ENCODE measurements at regions not wholly inside any gene's neighbourhood (a gene's known extent, or its start where the extent isn't known, plus 50 kb on each side); places are given as distances from the start of the nearest gene placed in this dataset.

DNA sequence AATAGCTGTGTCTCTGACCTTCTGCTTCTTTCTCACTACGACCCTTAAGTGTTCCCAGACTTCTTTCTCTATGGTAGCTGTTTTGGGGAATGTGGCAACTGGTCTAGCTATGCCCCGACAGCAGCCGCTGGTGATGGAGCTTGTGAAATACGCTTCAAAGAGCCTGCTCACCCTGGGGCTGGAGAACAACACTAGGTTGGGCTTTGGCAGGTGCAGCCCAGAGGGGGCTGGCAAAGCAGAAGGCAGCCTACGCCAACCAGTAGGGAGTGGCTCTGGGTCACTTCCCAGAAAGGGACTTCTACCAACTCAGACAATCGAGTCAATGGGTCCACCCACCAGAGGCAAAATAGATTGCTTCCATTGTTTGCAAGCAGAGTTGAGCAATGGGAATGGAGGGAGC lies 262.8 kb downstream of the LMO4 start:
- no peaks in the 10 kb centered on the region for H3K27me3 Mint-ChIP-seq (ENCODE audit: unreplicated experiment)
- intact Hi-C loops (cut with micrococcal nuclease; ENCODE audit: unreplicated experiment): no loop called here
- H3K36me3 Mint-ChIP-seq (ENCODE audit: insufficient read depth, unreplicated experiment): no peaks in the 10 kb centered on the region
- H3K9me3 Mint-ChIP-seq (ENCODE audit: low read depth, unreplicated experiment): no peaks in the 10 kb centered on the region
- no peak for DNase-seq
- no TSS peak for BruUV-seq (replicated peaks)
- H3K4me1 Mint-ChIP-seq (ENCODE audit: low read depth, unreplicated experiment): peaks cover 38% of the 10 kb centered on the region
- CTCF ChIA-PET: interaction anchor here (0.7 kb wide), 1 partner anchor 216 kb away, joined by 3 read pairs; no protein-coding TSS in a partner anchor
- no peak overlapping the region for H3K4me3 Mint-ChIP-seq (ENCODE audit: low read depth, unreplicated experiment)
- H3K27ac Mint-ChIP-seq (ENCODE audit: unreplicated experiment): no peak overlapping the region
- TF ChIP-seq, protein P1, sequence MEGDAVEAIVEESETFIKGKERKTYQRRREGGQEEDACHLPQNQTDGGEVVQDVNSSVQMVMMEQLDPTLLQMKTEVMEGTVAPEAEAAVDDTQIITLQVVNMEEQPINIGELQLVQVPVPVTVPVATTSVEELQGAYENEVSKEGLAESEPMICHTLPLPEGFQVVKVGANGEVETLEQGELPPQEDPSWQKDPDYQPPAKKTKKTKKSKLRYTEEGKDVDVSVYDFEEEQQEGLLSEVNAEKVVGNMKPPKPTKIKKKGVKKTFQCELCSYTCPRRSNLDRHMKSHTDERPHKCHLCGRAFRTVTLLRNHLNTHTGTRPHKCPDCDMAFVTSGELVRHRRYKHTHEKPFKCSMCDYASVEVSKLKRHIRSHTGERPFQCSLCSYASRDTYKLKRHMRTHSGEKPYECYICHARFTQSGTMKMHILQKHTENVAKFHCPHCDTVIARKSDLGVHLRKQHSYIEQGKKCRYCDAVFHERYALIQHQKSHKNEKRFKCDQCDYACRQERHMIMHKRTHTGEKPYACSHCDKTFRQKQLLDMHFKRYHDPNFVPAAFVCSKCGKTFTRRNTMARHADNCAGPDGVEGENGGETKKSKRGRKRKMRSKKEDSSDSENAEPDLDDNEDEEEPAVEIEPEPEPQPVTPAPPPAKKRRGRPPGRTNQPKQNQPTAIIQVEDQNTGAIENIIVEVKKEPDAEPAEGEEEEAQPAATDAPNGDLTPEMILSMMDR (IDR thresholded peaks at IDR 0.05; ENCODE audit: unreplicated experiment): no peak

DNA sequence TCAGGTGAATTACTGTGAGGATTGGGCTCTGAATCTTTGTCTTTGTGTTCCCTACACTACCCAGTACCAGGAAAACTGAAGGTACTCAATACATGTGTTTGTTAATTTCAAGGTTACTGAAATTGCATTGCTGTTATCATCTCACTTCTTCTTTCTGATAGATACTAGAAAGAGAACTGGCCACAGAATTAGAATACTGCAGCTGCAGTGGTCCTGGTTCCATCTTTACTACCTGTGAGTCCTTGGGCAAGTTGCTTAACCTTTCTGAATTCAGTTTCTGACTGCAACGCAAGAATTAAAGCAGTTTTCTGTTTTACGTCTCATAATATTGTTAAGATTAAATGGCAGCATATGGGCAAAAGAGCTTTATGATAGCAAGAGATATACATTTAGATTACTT lies 263.5 kb downstream of the LMO4 start:
- Mint-ChIP-seq H3K27me3 (ENCODE audit: unreplicated experiment) (no peaks in the 10 kb centered on the region), H3K4me1 (ENCODE audit: low read depth, unreplicated experiment) (peaks cover 38% of the 10 kb centered on the region), H3K4me3 (ENCODE audit: low read depth, unreplicated experiment) (no peak overlapping the region), H3K9me3 (ENCODE audit: low read depth, unreplicated experiment) (no peaks in the 10 kb centered on the region), H3K27ac (ENCODE audit: unreplicated experiment) (no peak overlapping the region), H3K36me3 (ENCODE audit: insufficient read depth, unreplicated experiment) (no peaks in the 10 kb centered on the region)
- intact Hi-C loops (cut with micrococcal nuclease; ENCODE audit: unreplicated experiment): no loop called here
- BruUV-seq (replicated peaks): no TSS peak
- CTCF ChIA-PET: no interaction called here
- TF ChIP-seq, protein P1 (IDR thresholded peaks at IDR 0.05; ENCODE audit: unreplicated experiment): no peak
- no peak for DNase-seq

DNA sequence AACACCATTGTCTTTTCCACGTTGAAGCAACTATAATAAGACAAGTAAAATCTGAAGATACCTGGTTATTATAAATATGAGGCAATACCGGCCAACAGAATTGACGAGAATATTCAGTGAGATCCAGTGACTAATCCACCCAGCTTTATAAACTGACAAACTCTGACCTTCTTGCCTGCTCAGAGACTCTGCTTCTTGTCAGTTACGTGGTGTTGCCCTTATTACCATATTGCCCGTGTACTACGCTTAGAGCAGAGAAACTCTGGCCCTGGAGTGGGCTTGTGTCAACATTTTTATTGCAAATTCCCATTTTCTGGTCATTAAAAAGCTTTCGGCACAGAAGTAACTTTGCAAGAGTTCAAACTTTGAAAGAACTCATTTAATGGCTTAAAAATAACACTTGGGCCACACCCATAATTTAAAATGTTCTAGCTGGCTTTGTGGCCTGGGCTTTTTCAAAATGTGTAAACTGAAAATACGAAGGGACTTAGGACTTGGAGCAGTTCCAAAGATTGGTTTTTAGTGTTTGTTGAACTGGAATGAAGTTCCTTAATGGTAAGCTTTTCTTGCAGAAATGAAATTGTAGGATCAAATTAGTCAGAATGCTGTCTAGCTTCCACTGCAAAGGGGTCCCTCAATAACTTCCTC lies 266.2 kb downstream of the LMO4 start:
- Mint-ChIP-seq H3K4me1 (ENCODE audit: low read depth, unreplicated experiment) (peaks cover 33% of the 10 kb centered on the region), H3K27me3 (ENCODE audit: unreplicated experiment) (no peaks in the 10 kb centered on the region), H3K27ac (ENCODE audit: unreplicated experiment) (no peak overlapping the region), H3K4me3 (ENCODE audit: low read depth, unreplicated experiment) (no peak overlapping the region), H3K9me3 (ENCODE audit: low read depth, unreplicated experiment) (no peaks in the 10 kb centered on the region), H3K36me3 (ENCODE audit: insufficient read depth, unreplicated experiment) (no peaks in the 10 kb centered on the region)
- BruUV-seq (replicated peaks): no TSS peak
- CTCF ChIA-PET: no interaction called here
- TF ChIP-seq, protein P1 (IDR thresholded peaks at IDR 0.05; ENCODE audit: unreplicated experiment): no peak
- DNase-seq: no peak
- intact Hi-C loops (cut with micrococcal nuclease; ENCODE audit: unreplicated experiment): no loop called here

DNA sequence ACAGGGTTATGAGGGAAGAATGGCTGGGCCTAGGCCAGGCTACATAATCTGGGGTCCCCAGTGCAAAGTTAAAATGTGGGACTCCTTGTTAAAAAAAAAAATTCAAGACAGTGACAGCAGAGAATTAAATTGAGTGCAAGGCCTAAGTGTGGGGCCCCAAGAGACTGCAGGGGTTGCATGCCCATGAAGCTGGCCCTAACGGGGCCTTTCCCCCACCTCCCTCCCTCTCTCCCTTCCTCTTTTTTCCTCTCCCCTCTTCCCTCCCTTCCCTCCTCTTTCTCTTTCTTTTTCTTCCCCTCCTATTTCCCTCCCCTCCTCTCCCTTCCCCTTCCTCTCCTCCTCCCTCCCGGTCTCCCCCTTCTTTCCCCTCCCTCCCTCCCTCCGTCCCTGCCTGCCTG lies 266.7 kb downstream of the LMO4 start:
- Mint-ChIP-seq H3K9me3 (ENCODE audit: low read depth, unreplicated experiment) (no peaks in the 10 kb centered on the region), H3K27ac (ENCODE audit: unreplicated experiment) (no peak overlapping the region), H3K36me3 (ENCODE audit: insufficient read depth, unreplicated experiment) (no peaks in the 10 kb centered on the region), H3K4me1 (ENCODE audit: low read depth, unreplicated experiment) (peaks cover 33% of the 10 kb centered on the region), H3K4me3 (ENCODE audit: low read depth, unreplicated experiment) (no peak overlapping the region), H3K27me3 (ENCODE audit: unreplicated experiment) (no peaks in the 10 kb centered on the region)
- DNase-seq: no peak
- BruUV-seq (replicated peaks): no TSS peak
- TF ChIP-seq, protein P1 (IDR thresholded peaks at IDR 0.05; ENCODE audit: unreplicated experiment): no peak
- CTCF ChIA-PET: interaction anchor here (0.6 kb wide), 1 partner anchor 542 kb away, joined by 3 read pairs; no protein-coding TSS in a partner anchor
- intact Hi-C loops (cut with micrococcal nuclease; ENCODE audit: unreplicated experiment): no loop called here
